ENCODE measurements at regions not wholly inside any gene's neighbourhood (a gene's known extent, or its start where the extent isn't known, plus 50 kb on each side); places are given as distances from the start of the nearest gene placed in this dataset.

- TF ChIP-seq CTCF (IDR thresholded peaks at IDR 0.05) (no peak), POLR2A (IDR thresholded peaks at IDR 0.05) (no peak)
Measured at GRCh38 chr21:36554411-36555157, 74.7 kb upstream of the CLDN14 start.
